Activated naive CD4-positive, alpha-beta T cell treated with anti-CD3 and anti-CD28 coated beads, Interleukin-2, amount 50 U/mL, for 24 hours (primary cell): ENCODE measurements at regions not wholly inside any gene's neighbourhood (a gene's known extent, or its start where the extent isn't known, plus 50 kb on each side); places are given as distances from the start of the nearest gene placed in this dataset.

Experiments used
- H3K27ac Mint-ChIP-seq: one replicate; pipeline ENCODE4 v1.8.0; 2021; ENCODE audit warnings: mild to moderate bottlenecking, mixed read lengths
- H3K27me3 Mint-ChIP-seq: one replicate; pipeline ENCODE4 v1.8.0; 2021; ENCODE audit warnings: mixed read lengths
- H3K36me3 Mint-ChIP-seq: one replicate; pipeline ENCODE4 v1.8.0; 2021; ENCODE audit warnings: mixed read lengths
- H3K4me1 Mint-ChIP-seq: one replicate; pipeline ENCODE4 v1.8.0; 2021; ENCODE audit warnings: mixed read lengths
- H3K4me3 Mint-ChIP-seq: one replicate; pipeline ENCODE4 v1.8.0; 2021; ENCODE audit warnings: mild to moderate bottlenecking, mixed read lengths
- H3K9me3 Mint-ChIP-seq: one replicate; pipeline ENCODE4 v1.8.0; 2021; ENCODE audit warnings: mixed read lengths

- no peak overlapping the region for H3K4me3 Mint-ChIP-seq
- no peak overlapping the region for H3K27ac Mint-ChIP-seq
- H3K36me3 Mint-ChIP-seq: no peaks in the 10 kb centered on the region
- no peaks in the 10 kb centered on the region for H3K9me3 Mint-ChIP-seq
- H3K4me1 Mint-ChIP-seq: no peaks in the 10 kb centered on the region
- no peaks in the 10 kb centered on the region for H3K27me3 Mint-ChIP-seq
These were observed 115.0 kb downstream of the ADAM29 start for GRCh38 chr4:175033162-175033561.

GRCh38 chr4:175034007-175034406 lies 115.8 kb downstream of the ADAM29 start:
- no peak overlapping the region for H3K27ac Mint-ChIP-seq
- H3K4me1 Mint-ChIP-seq: no peaks in the 10 kb centered on the region

GRCh38 chr4:175034986-175035705 lies 117.0 kb downstream of the ADAM29 start:
- Mint-ChIP-seq H3K27me3 (no peaks in the 10 kb centered on the region), H3K27ac (no peak overlapping the region), H3K4me3 (no peak overlapping the region), H3K4me1 (no peaks in the 10 kb centered on the region), H3K36me3 (no peaks in the 10 kb centered on the region), H3K9me3 (peaks cover 1% of the 10 kb centered on the region)

More at GRCh38 chr4:175034007-175034406, 115.8 kb downstream of the ADAM29 start:
- Mint-ChIP-seq H3K4me3 (no peak overlapping the region), H3K9me3 (no peaks in the 10 kb centered on the region), H3K27me3 (no peaks in the 10 kb centered on the region), H3K36me3 (no peaks in the 10 kb centered on the region)

- no peaks in the 10 kb centered on the region for H3K36me3 Mint-ChIP-seq
- H3K27me3 Mint-ChIP-seq: no peaks in the 10 kb centered on the region
- H3K27ac Mint-ChIP-seq: no peak overlapping the region
- H3K4me3 Mint-ChIP-seq: no peak overlapping the region
- H3K9me3 Mint-ChIP-seq: peaks cover 4% of the 10 kb centered on the region
- no peaks in the 10 kb centered on the region for H3K4me1 Mint-ChIP-seq
These were observed 117.7 kb downstream of the ADAM29 start for GRCh38 chr4:175035905-175036304.

GRCh38 chr4:175048111-175048784 lies 130.1 kb downstream of the ADAM29 start:
- H3K36me3 Mint-ChIP-seq: no peaks in the 10 kb centered on the region
- no peaks in the 10 kb centered on the region for H3K27me3 Mint-ChIP-seq
- no peak overlapping the region for H3K27ac Mint-ChIP-seq
- peaks cover 5% of the 10 kb centered on the region for H3K9me3 Mint-ChIP-seq
- no peaks in the 10 kb centered on the region for H3K4me1 Mint-ChIP-seq
- H3K4me3 Mint-ChIP-seq: no peak overlapping the region

- H3K9me3 Mint-ChIP-seq: peaks cover 5% of the 10 kb centered on the region
- H3K27me3 Mint-ChIP-seq: no peaks in the 10 kb centered on the region
- H3K27ac Mint-ChIP-seq: no peak overlapping the region
- H3K4me3 Mint-ChIP-seq: no peak overlapping the region
- H3K36me3 Mint-ChIP-seq: no peaks in the 10 kb centered on the region
- H3K4me1 Mint-ChIP-seq: no peaks in the 10 kb centered on the region
These were observed 130.7 kb downstream of the ADAM29 start for GRCh38 chr4:175048906-175049305.

- Mint-ChIP-seq H3K36me3 (no peaks in the 10 kb centered on the region), H3K27me3 (no peaks in the 10 kb centered on the region), H3K4me3 (no peak overlapping the region), H3K9me3 (no peaks in the 10 kb centered on the region), H3K27ac (no peak overlapping the region), H3K4me1 (no peaks in the 10 kb centered on the region)
These were observed 133.8 kb downstream of the ADAM29 start for GRCh38 chr4:175051974-175052373.

GRCh38 chr4:175054980-175055379 lies 136.8 kb downstream of the ADAM29 start:
- Mint-ChIP-seq H3K4me3 (no peak overlapping the region), H3K27ac (no peak overlapping the region), H3K4me1 (no peaks in the 10 kb centered on the region), H3K36me3 (no peaks in the 10 kb centered on the region), H3K27me3 (no peaks in the 10 kb centered on the region), H3K9me3 (peaks cover 8% of the 10 kb centered on the region)

- peaks cover 8% of the 10 kb centered on the region for H3K9me3 Mint-ChIP-seq
- H3K27me3 Mint-ChIP-seq: no peaks in the 10 kb centered on the region
- H3K4me1 Mint-ChIP-seq: no peaks in the 10 kb centered on the region
- no peak overlapping the region for H3K27ac Mint-ChIP-seq
- H3K36me3 Mint-ChIP-seq: no peaks in the 10 kb centered on the region
- H3K4me3 Mint-ChIP-seq: no peak overlapping the region
These were observed 144.0 kb downstream of the ADAM29 start for GRCh38 chr4:175062183-175062592.

GRCh38 chr4:175065228-175065627 lies 147.1 kb downstream of the ADAM29 start:
- H3K36me3 Mint-ChIP-seq: no peaks in the 10 kb centered on the region
- no peaks in the 10 kb centered on the region for H3K9me3 Mint-ChIP-seq

GRCh38 chr4:175066923-175067627 lies 148.9 kb downstream of the ADAM29 start:
- Mint-ChIP-seq H3K27me3 (no peaks in the 10 kb centered on the region), H3K36me3 (no peaks in the 10 kb centered on the region), H3K9me3 (no peaks in the 10 kb centered on the region), H3K4me3 (no peak overlapping the region), H3K27ac (no peak overlapping the region), H3K4me1 (no peaks in the 10 kb centered on the region)

More at GRCh38 chr4:175065228-175065627, 147.1 kb downstream of the ADAM29 start:
- H3K27ac Mint-ChIP-seq: no peak overlapping the region
- no peak overlapping the region for H3K4me3 Mint-ChIP-seq
- no peaks in the 10 kb centered on the region for H3K4me1 Mint-ChIP-seq
- H3K27me3 Mint-ChIP-seq: no peaks in the 10 kb centered on the region

GRCh38 chr4:175068266-175068665 lies 150.1 kb downstream of the ADAM29 start:
- Mint-ChIP-seq H3K36me3 (no peaks in the 10 kb centered on the region), H3K4me1 (no peaks in the 10 kb centered on the region), H3K27ac (no peak overlapping the region), H3K27me3 (no peaks in the 10 kb centered on the region), H3K4me3 (no peak overlapping the region), H3K9me3 (no peaks in the 10 kb centered on the region)

- no peak overlapping the region for H3K4me3 Mint-ChIP-seq
- no peaks in the 10 kb centered on the region for H3K9me3 Mint-ChIP-seq
- no peaks in the 10 kb centered on the region for H3K36me3 Mint-ChIP-seq
- no peak overlapping the region for H3K27ac Mint-ChIP-seq
- no peaks in the 10 kb centered on the region for H3K4me1 Mint-ChIP-seq
- H3K27me3 Mint-ChIP-seq: no peaks in the 10 kb centered on the region
These were observed 152.3 kb downstream of the ADAM29 start for GRCh38 chr4:175070444-175070843.

- Mint-ChIP-seq H3K27me3 (no peaks in the 10 kb centered on the region), H3K4me3 (no peak overlapping the region), H3K4me1 (no peaks in the 10 kb centered on the region), H3K36me3 (no peaks in the 10 kb centered on the region), H3K27ac (no peak overlapping the region), H3K9me3 (no peaks in the 10 kb centered on the region)
These were observed 153.0 kb downstream of the ADAM29 start for GRCh38 chr4:175071123-175071522.

- H3K36me3 Mint-ChIP-seq: no peaks in the 10 kb centered on the region
- H3K9me3 Mint-ChIP-seq: no peaks in the 10 kb centered on the region
These were observed 169.0 kb downstream of the ADAM29 start for GRCh38 chr4:175087145-175087544.

GRCh38 chr4:175090116-175090515 lies 172.0 kb downstream of the ADAM29 start:
- no peaks in the 10 kb centered on the region for H3K27me3 Mint-ChIP-seq
- H3K27ac Mint-ChIP-seq: no peak overlapping the region
- H3K36me3 Mint-ChIP-seq: no peaks in the 10 kb centered on the region
- no peaks in the 10 kb centered on the region for H3K4me1 Mint-ChIP-seq
- no peak overlapping the region for H3K4me3 Mint-ChIP-seq
- no peaks in the 10 kb centered on the region for H3K9me3 Mint-ChIP-seq

More at GRCh38 chr4:175087145-175087544, 169.0 kb downstream of the ADAM29 start:
- no peak overlapping the region for H3K27ac Mint-ChIP-seq
- no peak overlapping the region for H3K4me3 Mint-ChIP-seq
- H3K4me1 Mint-ChIP-seq: no peaks in the 10 kb centered on the region
- H3K27me3 Mint-ChIP-seq: no peaks in the 10 kb centered on the region
